GM08714 (cell line): ENCODE measurements at regions not wholly inside any gene's neighbourhood (a gene's known extent, or its start where the extent isn't known, plus 50 kb on each side); places are given as distances from the start of the nearest gene placed in this dataset.
"Not testable (repeated sequence)": the region's sequence is repeated elsewhere in the genome, so short reads cannot be mapped to it uniquely, and the experiment has no call there.

ENCODE experiments used
- H3K4me3 ChIP-seq: fragments of 200-500 bp; sonication (Bioruptor generic); 2 replicates; pipeline ENCODE4 v1.5.1; 2014; ENCODE audit warnings: mild to moderate bottlenecking, low read length, inconsistent platforms
- ZNF274 ChIP-seq: IDR thresholded peaks from 2 replicates; pipeline ENCODE4 v1.6.1; 2012; ENCODE audit warnings: mild to moderate bottlenecking, low read depth, low read length

DNA sequence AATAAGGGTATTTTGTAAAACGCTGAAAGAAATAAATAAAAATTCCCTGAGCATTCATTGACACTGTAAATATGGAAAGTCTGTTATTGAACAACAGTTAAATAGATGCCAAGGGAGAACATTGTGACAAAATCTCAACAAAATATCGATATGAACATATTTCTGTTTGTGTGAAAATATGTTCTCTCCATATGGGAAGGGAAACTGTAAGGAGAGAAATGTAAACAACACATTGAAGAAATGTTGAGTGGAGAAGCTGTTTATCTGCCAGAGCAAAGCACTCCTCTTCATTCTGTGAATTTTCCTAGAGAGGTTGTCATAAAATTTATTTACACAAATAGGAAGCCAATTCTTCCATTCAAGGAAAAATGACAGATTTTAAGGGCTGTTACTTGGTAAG, 57.1 kb upstream of the EOMES start:
- no peak for TF ChIP-seq ZNF274

DNA sequence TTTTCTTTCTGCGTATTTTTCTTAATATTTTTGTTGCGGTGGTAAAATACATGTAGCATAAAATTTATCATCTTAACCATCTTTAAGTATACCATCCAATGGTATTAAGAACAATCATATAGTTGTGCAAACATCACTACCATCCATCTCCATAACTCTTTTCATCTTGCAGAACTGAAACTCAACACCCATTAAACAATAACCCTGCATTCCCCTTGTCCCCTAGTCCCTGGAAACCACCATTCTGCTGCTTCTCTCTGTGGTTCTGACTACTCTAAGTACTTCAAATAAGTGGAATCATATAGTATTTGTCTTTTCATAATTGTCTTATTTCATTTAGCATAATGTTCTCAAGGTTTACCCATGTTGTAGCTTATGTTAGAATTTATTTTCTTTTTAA, 67.3 kb upstream of the EOMES start:
- H3K4me3 ChIP-seq = no peak overlapping the region
- TF ChIP-seq ZNF274 = no peak

More for the DNA sequence above, 57.1 kb upstream of the EOMES start:
- H3K4me3 ChIP-seq = no peak overlapping the region

DNA sequence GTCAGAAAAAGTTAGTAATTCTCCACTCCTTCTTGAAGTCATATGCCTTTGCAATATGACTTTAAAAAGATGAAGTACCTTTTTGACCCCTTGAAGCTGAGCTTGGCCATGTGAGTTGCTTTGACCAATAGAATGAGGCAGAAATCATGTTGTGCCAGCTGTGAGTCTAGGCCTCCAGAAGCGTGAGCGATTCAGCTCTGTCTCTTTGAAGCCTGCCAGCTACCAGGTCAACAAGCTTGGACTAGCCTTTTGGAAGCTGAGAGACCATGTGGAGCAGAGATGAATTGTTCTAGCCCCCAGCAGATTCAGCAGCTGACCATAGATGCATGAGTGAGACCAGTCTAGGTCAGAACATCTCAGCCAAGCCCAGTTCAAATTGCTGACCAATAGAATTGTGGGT, 69.8 kb upstream of the EOMES start:
- no peak for TF ChIP-seq ZNF274
- no peak overlapping the region for H3K4me3 ChIP-seq

GRCh38 chr3:27792869-27793268, 70.7 kb upstream of the EOMES start:
- H3K4me3 ChIP-seq = no peak overlapping the region
- no peak for TF ChIP-seq ZNF274

GRCh38 chr3:27794211-27794610, 72.1 kb upstream of the EOMES start:
- no peak for TF ChIP-seq ZNF274
- H3K4me3 ChIP-seq = no peak overlapping the region

DNA sequence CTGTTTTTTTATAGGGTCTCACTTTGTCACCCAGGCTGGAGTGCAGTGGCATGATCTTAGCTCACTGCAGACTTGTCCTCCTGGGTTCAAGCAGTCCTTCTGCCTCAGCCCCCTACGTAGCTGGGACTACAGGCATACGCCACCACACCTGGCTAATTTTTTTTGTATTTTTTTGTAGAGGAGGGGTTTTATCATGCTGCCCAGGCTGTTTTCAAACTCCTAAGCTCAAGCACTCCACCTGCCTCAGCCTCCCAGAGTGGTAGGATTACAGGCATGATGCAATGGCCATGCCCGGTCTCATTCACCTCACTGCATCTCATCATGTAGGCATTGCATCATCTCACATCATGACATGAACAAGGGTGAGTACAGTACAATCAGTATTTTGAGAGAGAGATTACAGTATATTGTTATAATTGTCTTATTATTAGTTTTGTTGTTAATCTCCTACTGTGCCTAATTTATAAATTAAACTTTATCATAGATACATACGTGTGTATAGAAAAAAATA, 74.3 kb upstream of the EOMES start:
- TF ChIP-seq ZNF274 = no peak
- H3K4me3 ChIP-seq = no peak overlapping the region

GRCh38 chr3:27797773-27798172, 75.7 kb upstream of the EOMES start:
- TF ChIP-seq ZNF274 = no peak
- no peak overlapping the region for H3K4me3 ChIP-seq

DNA sequence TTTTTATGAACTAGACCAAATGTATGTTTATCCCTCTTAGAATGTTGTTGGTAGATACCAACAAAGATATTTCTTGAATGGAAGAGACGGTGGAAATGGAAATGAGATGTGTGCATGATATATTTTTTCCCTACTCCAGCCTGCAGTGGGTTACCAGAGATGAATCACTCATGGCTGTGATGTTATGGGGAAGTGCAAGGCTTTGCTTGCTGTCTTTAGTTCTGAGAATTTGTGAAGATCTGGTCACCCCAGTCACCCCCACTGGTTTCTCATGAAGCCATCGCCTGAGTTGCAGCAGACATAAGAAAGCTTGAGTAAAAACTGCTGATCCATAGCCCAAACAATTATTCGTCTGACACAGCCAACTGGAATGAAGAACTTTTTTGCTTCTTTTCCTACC, 78.1 kb upstream of the EOMES start:
- H3K4me3 ChIP-seq = no peak overlapping the region
- TF ChIP-seq ZNF274 = no peak

GRCh38 chr3:27802425-27802824, 80.3 kb upstream of the EOMES start:
- no peak for TF ChIP-seq ZNF274
- H3K4me3 ChIP-seq = no peak overlapping the region

DNA sequence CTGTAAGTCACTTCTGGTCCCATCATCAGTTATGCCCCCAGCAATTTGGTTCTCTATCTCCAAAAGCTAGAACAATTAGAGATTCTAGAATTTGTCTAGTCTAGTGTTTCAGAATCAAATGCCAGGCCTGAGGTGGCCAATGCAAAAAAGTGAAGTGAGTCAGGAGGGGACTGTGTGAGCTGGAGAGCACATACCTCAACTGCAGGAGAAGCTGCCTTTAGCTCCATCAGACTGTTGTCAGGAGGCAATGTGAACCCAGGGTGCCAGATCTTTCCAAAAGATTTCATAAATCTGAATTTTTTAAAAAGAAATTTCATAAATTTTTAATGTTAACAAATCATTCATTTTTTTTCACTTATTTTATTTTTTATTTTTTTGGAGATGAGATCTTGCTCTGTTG, 80.7 kb upstream of the EOMES start:
- no peak for TF ChIP-seq ZNF274
- H3K4me3 ChIP-seq = no peak overlapping the region

DNA sequence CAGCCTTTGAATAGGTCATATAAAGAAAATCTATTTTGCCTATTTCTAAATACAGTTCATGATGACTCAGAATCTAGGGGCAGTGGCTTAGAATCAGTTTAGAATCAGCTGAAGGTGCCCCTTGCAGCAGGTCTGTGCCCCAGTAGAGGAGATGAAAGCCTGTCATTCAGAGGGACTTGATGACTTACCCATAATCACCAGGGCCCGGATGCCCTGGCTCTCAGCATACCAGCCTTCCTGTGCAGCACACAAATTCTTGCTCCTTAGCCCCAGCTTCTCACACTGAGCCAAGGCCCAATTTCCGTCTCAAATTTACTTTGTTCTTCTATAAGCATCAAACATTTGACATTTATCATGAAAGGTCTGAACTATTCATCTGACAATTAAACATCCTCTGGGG, 83.2 kb upstream of the EOMES start:
- no peak for TF ChIP-seq ZNF274
- no peak overlapping the region for H3K4me3 ChIP-seq

GRCh38 chr3:27813255-27813654, 91.1 kb upstream of the EOMES start:
- H3K4me3 ChIP-seq = no peak overlapping the region
- no peak for TF ChIP-seq ZNF274

DNA sequence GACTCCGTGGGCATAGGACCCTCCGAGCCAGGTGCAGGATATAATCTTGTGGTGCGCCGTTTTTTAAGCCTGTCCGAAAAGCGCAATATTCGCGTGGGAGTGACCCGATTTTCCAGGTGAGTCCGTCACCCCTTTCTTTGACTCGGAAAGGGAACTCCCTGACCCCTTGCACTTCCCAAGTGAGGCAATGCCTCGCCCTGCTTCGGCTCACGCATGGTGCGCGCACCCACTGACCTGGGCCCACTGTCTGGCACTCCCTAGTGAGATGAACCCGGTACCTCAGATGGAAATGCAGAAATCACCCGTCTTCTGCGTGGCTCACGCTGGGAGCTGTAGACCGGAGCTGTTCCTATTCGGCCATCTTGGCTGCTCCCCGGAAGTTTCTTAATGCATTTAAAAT, 99.5 kb upstream of the EOMES start:
- H3K4me3 ChIP-seq = not testable (repeated sequence)

- no peak for TF ChIP-seq ZNF274
- no peak overlapping the region for H3K4me3 ChIP-seq
These were observed 102.4 kb upstream of the EOMES start for GRCh38 chr3:27824312-27825200.

- no peak overlapping the region for H3K4me3 ChIP-seq
- TF ChIP-seq ZNF274 = no peak
These were observed 104.3 kb upstream of the EOMES start for GRCh38 chr3:27826448-27826847.

DNA sequence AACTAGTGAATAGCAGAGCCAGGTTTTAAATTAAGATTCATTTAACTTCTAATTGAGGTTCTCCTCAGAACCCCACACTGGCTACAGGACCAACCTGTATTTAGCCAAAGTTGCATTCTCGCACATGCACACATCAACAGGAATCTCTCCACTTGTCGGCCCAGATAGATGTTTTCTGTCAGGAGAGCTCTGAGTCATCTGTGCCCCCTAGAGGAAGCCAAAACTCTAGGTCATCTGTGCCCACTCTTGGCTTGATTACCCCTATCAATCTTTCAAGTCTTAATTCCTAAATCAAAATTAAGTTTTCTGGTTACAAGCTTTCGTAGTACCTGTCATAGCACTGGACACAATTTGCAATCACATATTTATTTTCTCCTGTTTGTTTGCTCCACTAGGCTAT, 104.9 kb upstream of the EOMES start:
- no peak for TF ChIP-seq ZNF274
- H3K4me3 ChIP-seq = no peak overlapping the region
